HL-60 (cell line): ENCODE measurements at regions not wholly inside any gene's neighbourhood (a gene's known extent, or its start where the extent isn't known, plus 50 kb on each side); places are given as distances from the start of the nearest gene placed in this dataset.

ENCODE experiments used
- DNase-seq, 2 experiments: peaks; one replicate each; pipeline ENCODE4 v3.0.0-alpha.2; 2010 to 2020; ENCODE audit warnings: low read depth in 1 of 2, low spot score in 1 of 2
- H3K27ac ChIP-seq: fragments of 250-450 bp; sonication (Bioruptor Pico); replicated peaks from 2 replicates; pipeline ENCODE4 v1.5.1; 2020; ENCODE audit warnings: mild to moderate bottlenecking, moderate library complexity
- H3K27me3 ChIP-seq: fragments of 250-450 bp; sonication (Bioruptor Pico); 2 replicates; pipeline ENCODE4 v1.5.1; 2021; ENCODE audit warnings: mild to moderate bottlenecking, moderate library complexity; ENCODE audit not compliant: insufficient read depth, poor library complexity, severe bottlenecking
- H3K4me3 ChIP-seq: replicated peaks from 2 replicates; pipeline ENCODE4 v1.5.1; 2011; ENCODE audit warnings: mild to moderate bottlenecking, control low read depth, low read length; ENCODE audit not compliant: insufficient read depth
- GABPA ChIP-seq: IDR thresholded peaks from 2 replicates; pipeline ENCODE4 v1.6.1; 2012; ENCODE audit warnings: low read depth
- POLR2AphosphoS5 ChIP-seq: IDR thresholded peaks from 2 replicates; pipeline ENCODE4 v1.6.1; 2012; ENCODE audit warnings: low read depth
- SPI1 ChIP-seq: IDR thresholded peaks from 2 replicates; pipeline ENCODE4 v1.6.1; 2012; ENCODE audit warnings: low read depth, mild to moderate bottlenecking, borderline replicate concordance
- TF ChIP-seq, protein P1 (sequence below): IDR thresholded peaks from one replicate; pipeline ENCODE4 v1.5.1; 2011; ENCODE audit warnings: low read length, control low read depth, inconsistent platforms; ENCODE audit not compliant: insufficient read depth
- TF ChIP-seq, protein P2 (sequence below): IDR thresholded peaks from 2 replicates; pipeline ENCODE4 v1.6.1; 2012; ENCODE audit warnings: low read depth; ENCODE audit not compliant: insufficient replicate concordance

DNA sequence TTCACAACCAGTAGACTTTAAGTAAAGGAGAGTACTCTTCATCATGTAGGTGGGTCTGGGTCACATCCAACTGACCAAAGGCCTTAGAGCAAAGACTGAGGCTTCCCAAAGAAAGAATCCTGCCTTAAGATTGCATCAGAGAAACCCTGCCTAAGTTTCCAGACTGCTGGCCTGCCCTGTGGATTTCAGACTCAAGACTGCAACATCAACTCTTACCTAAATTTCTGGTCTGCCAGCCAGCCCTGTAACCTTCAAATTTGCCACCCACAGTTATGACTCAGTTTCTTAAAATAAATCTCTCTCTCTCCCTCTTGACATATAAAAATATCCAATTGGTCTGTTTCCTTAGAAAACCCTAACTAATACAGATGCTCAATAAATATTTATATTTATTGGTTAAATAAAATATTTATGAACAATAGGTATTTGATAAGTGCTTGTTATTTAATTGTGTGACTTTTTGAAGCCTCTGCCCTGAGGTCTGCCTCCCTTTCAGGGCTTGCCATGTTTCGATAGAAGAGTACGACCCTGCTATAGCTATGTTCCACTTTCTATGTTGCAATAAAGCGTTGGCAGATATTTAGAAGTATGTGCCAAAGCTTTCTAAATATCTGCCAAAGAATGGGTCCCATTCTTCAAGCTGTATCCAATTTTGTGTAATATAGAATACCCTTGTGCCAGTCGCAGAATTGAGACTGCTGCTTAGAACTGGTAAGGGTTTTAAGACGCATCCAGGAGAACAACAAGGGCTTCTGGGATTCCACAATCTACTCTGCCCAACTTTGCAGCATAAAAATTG is 65.7 kb downstream of the TMEM30B start:
- Histone ChIP-seq H3K27ac (no peak overlapping the region), H3K27me3 (peaks cover 4% of the 10 kb centered on the region), H3K4me3 (no peak overlapping the region)
- no peak for TF ChIP-seq POLR2AphosphoS5
- TF ChIP-seq, protein P1, sequence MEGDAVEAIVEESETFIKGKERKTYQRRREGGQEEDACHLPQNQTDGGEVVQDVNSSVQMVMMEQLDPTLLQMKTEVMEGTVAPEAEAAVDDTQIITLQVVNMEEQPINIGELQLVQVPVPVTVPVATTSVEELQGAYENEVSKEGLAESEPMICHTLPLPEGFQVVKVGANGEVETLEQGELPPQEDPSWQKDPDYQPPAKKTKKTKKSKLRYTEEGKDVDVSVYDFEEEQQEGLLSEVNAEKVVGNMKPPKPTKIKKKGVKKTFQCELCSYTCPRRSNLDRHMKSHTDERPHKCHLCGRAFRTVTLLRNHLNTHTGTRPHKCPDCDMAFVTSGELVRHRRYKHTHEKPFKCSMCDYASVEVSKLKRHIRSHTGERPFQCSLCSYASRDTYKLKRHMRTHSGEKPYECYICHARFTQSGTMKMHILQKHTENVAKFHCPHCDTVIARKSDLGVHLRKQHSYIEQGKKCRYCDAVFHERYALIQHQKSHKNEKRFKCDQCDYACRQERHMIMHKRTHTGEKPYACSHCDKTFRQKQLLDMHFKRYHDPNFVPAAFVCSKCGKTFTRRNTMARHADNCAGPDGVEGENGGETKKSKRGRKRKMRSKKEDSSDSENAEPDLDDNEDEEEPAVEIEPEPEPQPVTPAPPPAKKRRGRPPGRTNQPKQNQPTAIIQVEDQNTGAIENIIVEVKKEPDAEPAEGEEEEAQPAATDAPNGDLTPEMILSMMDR, result no peak
- TF ChIP-seq, protein P2, sequence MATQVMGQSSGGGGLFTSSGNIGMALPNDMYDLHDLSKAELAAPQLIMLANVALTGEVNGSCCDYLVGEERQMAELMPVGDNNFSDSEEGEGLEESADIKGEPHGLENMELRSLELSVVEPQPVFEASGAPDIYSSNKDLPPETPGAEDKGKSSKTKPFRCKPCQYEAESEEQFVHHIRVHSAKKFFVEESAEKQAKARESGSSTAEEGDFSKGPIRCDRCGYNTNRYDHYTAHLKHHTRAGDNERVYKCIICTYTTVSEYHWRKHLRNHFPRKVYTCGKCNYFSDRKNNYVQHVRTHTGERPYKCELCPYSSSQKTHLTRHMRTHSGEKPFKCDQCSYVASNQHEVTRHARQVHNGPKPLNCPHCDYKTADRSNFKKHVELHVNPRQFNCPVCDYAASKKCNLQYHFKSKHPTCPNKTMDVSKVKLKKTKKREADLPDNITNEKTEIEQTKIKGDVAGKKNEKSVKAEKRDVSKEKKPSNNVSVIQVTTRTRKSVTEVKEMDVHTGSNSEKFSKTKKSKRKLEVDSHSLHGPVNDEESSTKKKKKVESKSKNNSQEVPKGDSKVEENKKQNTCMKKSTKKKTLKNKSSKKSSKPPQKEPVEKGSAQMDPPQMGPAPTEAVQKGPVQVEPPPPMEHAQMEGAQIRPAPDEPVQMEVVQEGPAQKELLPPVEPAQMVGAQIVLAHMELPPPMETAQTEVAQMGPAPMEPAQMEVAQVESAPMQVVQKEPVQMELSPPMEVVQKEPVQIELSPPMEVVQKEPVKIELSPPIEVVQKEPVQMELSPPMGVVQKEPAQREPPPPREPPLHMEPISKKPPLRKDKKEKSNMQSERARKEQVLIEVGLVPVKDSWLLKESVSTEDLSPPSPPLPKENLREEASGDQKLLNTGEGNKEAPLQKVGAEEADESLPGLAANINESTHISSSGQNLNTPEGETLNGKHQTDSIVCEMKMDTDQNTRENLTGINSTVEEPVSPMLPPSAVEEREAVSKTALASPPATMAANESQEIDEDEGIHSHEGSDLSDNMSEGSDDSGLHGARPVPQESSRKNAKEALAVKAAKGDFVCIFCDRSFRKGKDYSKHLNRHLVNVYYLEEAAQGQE, result no peak
- no peak for TF ChIP-seq SPI1
- TF ChIP-seq GABPA, result no peak
- no peak for DNase-seq

DNA sequence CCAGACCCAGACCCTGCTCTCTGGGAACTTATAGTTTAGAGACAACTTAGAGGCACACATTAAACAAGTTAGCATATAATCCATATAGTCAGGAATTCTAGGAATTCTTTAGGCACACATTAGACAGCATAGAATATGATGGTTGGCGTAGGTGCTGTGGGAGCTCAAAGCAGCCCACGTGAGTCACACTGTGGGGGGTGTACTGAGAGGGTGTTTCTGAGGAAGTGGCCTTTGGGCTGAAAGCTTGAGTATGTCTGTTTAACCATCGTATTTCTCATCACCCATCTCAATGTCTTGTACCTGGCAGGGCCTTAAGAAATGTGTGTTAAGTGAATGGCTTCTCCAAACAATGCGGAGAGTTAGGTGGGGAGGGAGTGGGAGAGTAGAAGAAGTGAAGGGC is 67.2 kb downstream of the TMEM30B start:
- no peak overlapping the region for H3K27ac ChIP-seq
- H3K27me3 ChIP-seq, result peaks cover under 1% of the 10 kb centered on the region
- H3K4me3 ChIP-seq, result no peak overlapping the region
- no peak for DNase-seq
- TF ChIP-seq, protein P1, result no peak
- TF ChIP-seq POLR2AphosphoS5 (no peak), SPI1 (no peak), GABPA (no peak)
- TF ChIP-seq, protein P2, result no peak

DNA sequence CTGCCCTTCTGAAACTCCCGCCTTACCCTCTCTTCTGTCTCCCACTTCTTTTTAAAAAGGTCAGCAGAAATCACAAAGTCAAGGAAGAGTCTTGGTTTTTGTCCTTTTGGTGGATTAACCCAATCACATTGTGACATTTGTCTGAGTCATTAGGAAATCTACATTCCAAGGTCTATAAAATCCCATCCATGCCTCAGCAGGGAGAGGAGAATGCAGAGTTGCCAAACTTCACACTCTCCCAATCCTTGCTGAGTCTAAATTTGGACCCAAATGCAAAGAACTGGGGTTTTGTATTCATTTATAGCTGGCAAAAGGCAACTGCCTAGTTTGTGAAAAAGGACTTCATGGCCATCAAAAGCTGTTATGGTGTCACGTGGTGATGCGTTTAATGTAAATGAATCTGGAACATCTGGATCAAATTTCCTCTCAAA is 67.9 kb downstream of the TMEM30B start:
- H3K4me3 ChIP-seq, result no peak overlapping the region
- peaks cover 2% of the 10 kb centered on the region for H3K27me3 ChIP-seq
- TF ChIP-seq GABPA (no peak), POLR2AphosphoS5 (no peak), SPI1 (no peak)
- TF ChIP-seq, protein P1, result no peak
- no peak for DNase-seq
- no peak overlapping the region for H3K27ac ChIP-seq

DNA sequence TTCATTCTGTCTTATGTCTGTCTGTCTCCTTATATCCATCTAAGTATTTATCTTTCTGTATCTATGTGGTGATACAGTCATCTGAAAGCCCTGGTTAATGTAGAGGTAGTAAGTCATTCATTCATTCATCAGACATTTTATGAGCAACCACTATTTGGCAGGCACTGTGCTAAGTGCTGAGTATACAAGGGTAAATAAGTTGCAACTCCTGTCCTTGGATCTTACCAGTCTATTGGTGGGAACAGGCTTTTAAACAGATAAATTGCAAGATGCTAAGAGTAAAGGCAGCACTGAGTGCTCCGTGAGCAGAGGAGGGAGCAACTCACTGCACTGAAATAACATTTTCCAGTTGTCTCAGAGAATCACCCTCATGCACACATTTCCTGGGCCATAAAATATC is 68.6 kb downstream of the TMEM30B start:
- no peak for DNase-seq
- TF ChIP-seq, protein P2, result no peak
- TF ChIP-seq SPI1 (no peak), GABPA (no peak), POLR2AphosphoS5 (no peak)
- TF ChIP-seq, protein P1, result no peak
- Histone ChIP-seq H3K27ac (no peak overlapping the region), H3K4me3 (no peak overlapping the region), H3K27me3 (peaks cover 2% of the 10 kb centered on the region)
